CD1c-positive myeloid dendritic cell (primary cell): ENCODE measurements at regions not wholly inside any gene's neighbourhood (a gene's known extent, or its start where the extent isn't known, plus 50 kb on each side); places are given as distances from the start of the nearest gene placed in this dataset.
"Not testable (repeated sequence)": the region's sequence is repeated elsewhere in the genome, so short reads cannot be mapped to it uniquely, and the experiment has no call there.

Experiments
- DNase-seq: peaks from one replicate; pipeline ENCODE4 v3.0.0-alpha.2; 2016; ENCODE audit errors: extremely low spot score

DNA sequence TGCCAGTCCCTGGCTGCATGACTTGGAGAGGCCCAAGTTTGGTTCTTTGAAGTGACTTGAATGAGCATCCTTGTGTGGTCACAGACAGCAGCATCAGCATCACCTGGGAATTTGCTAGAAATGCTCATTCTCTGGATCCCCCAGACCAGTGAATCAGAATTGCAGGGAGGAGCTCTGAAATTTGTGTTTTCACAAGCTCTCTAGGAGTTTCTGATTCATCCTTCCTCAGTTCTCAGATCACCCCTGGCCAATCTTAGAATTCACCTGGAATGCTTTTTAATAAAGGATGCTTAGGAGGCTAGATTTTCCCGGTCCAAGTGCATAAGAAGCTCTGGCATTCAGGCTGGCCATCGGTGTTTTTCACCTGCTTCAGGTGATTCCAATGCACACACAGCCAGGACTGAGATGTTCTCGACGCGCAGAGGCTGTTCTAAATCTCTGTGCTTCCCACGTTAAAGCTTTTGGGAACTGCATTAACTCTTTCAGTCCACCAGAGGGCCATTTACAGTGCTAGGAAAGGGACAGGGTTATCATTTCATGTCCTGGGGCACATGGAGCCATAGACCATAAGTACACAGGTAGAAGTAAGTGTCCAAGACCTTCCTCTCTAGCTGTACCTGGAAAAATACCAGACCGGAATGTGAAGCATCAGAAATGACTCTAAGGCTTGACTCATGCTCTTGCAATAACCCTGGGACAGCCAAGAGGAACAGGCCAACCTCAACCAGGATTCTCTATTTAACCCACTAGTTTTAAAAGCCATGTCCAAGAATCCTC, 85.7 kb upstream of the XYLT1 start:
- peak; percentile 28 for DNase-seq

DNA sequence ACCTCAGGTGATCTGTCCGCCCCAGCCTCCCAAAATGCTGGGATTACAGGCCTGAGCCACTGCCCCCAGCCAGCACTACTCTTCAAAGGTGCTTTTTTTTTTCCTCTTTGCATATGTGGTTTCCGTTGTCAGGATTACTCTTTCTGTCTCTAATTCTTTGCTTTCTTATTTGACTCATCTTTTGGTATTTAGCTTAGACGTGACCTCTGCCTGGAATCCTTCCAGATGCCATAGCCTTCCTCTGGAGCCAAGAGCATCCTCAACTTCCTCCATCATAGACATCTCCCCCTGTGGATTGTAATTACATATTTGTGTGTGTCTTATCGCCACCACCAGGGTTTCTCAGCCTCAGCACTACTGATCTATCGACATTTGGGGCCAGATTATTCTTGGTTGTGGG, 84.4 kb upstream of the XYLT1 start:
- DNase-seq = no peak

DNA sequence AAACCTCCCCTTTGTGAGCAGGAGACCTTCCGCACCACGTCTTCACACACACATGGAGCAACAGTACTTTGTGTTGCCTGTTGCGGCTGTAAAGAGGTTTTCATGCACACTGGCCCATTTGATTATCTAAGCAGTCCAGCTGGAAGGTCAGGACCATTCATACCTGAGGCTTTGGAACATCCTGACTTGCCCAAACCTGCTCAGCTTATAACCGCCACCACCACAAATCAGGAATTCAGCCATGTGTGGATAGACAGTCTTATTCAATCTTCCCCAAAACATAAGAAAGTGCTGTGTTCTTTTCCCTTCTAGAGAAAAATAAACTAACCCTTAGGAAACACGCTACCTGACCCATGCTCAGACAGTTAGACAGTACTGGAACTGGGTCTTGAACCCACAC, 81.6 kb upstream of the XYLT1 start:
- no peak for DNase-seq

DNA sequence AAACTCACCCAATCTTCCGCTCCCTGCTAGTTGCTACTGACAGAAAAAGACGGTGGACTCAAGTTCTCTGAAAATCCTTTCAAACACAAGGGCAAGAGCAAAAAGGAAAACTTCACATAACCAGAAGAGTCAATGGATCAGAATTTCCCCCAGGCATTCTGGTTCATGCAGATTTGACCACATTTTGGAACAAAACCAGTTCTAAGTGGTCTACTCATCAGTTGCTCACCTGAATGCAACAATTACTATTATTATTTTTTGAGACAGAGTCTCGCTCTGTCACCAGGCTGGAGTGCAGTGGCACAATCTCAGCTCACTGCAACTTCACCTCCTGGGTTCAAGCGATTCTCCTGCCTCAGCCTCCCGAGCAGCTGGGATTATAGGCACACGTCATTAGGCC, 80.9 kb upstream of the XYLT1 start:
- DNase-seq = not testable (repeated sequence)

- no peak for DNase-seq
Observed at GRCh38 chr16:17548825-17549224, 78.1 kb upstream of the XYLT1 start.

- DNase-seq = peak; percentile 12
Observed at GRCh38 chr16:17544785-17545184, 74.0 kb upstream of the XYLT1 start.

DNA sequence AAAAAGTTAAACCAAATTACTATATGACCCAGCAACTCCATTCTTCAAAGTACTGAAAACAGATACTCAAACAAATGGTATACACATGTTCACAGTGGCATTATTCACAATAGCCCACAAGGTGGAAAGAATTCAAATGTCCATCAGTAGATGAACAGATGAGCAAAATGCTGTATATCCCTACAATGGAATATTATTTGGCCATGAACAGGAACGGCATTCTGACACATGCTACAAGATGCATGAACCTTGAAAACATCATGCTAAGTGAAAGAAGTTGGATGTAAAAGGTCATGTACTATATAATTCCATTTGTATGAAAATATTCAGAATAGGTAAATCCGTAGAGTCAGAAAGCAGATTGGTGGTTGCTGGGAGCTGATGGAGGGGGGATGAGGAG, 73.5 kb upstream of the XYLT1 start:
- no peak for DNase-seq

DNA sequence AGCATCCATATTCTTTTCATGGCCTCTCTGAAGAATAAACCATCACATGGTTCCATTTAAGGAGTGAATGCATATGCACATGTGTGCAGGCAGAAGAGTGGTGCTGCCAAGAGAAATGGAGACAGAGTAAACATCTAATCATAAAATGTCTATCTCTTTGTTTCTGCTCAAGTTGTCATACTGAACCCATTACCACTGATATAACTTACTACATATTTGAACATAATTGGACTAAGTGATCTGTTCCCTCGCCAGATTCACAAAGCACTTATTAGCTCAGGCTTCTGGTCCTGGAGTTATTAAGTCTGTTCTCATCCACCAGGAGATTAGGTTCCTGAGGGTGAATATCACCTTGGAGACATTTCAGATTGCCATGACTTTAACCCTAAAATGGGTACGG, 72.3 kb upstream of the XYLT1 start:
- DNase-seq = no peak

GRCh38 chr16:17541324-17541723, 70.6 kb upstream of the XYLT1 start:
- DNase-seq = no peak

DNA sequence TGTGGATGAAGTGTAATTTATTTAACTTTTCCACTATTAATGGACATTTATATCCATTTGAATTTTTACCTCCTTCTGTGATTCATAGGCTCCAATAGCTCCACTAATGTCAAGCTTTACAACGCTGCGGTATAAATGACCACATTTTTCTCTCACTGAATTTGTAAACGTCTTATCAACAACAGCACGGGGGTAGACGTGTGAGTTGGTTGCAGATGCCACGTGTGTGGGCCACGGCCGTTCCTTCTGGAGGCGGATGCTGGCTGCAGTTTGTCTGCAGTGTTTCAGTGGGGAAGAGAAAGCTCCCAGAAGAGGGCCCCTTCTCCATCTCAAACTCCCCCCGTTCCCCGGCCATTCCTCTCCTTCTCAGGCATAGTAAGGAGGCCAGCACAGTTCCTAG, 68.2 kb upstream of the XYLT1 start:
- no peak for DNase-seq

DNA sequence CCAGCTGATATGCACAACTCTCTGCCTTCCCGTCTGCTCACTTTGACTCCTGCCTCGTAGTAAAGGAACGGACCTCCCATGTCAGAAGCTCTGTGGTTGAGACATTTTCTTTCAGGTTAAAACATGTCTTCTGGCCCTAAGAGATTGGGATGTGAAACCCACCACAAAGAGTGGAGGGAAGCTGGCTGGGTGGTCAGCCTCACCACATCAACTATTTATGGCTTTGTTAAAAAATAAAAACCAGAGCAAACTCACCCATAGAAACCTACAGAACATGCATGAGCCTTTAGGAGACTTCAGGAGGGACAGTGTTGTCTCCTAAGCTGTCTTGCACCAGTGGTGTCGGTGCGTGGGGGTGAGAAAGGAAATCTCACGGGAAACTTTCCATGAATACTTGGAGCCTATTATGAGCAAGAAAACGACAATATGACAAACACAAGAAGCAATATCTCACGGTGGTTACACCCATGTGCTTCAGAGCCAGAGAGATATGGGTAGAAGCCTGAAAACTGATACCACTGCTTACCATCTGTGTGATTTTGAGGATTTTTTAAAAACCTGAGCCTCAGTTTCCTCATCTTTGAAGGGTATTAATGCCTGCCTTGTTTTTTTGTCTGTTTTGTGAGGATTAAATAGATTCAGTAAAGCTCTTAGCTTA, 61.7 kb upstream of the XYLT1 start:
- DNase-seq = no peak

- peak; percentile 17 for DNase-seq
Observed at GRCh38 chr16:17529982-17530760, 59.4 kb upstream of the XYLT1 start.

GRCh38 chr16:17526956-17527937, 56.5 kb upstream of the XYLT1 start:
- no peak for DNase-seq

- no peak for DNase-seq
Observed at GRCh38 chr16:17524656-17525055, 53.9 kb upstream of the XYLT1 start.

- DNase-seq = no peak
Observed at GRCh38 chr16:17520561-17520960, 49.8 kb upstream of the XYLT1 start.
